ENCODE measurements at regions not wholly inside any gene's neighbourhood (a gene's known extent, or its start where the extent isn't known, plus 50 kb on each side); places are given as distances from the start of the nearest gene placed in this dataset.

GRCh38 chr14:34227834-34228649, 234.0 kb downstream of the SPTSSA start:
- Mint-ChIP-seq H3K27ac (no peak overlapping the region), H3K27me3 (ENCODE audit: low read depth) (peaks cover 7% of the 10 kb centered on the region), H3K4me1 (peaks cover 12% of the 10 kb centered on the region), H3K36me3 (no peaks in the 10 kb centered on the region), H3K9me3 (0 out of 2 replicates have a peak, but pooled peaks cover 3% of the 10 kb centered on the region), H3K4me3 (peak overlapping the region; percentile 43)
- CTCF ChIA-PET: interaction anchor here (0.5 to 1.9 kb wide), 13 partner anchors 9 to 435 kb away, joined by 3 to 21 read pairs (median 3); no protein-coding TSS in a partner anchor
- POLR2A ChIA-PET: no interaction called here
- ATAC-seq (peak; percentile 91), DNase-seq (ENCODE audit: low spot score) (peak; percentile 69)
- TF ChIP-seq, protein P1, sequence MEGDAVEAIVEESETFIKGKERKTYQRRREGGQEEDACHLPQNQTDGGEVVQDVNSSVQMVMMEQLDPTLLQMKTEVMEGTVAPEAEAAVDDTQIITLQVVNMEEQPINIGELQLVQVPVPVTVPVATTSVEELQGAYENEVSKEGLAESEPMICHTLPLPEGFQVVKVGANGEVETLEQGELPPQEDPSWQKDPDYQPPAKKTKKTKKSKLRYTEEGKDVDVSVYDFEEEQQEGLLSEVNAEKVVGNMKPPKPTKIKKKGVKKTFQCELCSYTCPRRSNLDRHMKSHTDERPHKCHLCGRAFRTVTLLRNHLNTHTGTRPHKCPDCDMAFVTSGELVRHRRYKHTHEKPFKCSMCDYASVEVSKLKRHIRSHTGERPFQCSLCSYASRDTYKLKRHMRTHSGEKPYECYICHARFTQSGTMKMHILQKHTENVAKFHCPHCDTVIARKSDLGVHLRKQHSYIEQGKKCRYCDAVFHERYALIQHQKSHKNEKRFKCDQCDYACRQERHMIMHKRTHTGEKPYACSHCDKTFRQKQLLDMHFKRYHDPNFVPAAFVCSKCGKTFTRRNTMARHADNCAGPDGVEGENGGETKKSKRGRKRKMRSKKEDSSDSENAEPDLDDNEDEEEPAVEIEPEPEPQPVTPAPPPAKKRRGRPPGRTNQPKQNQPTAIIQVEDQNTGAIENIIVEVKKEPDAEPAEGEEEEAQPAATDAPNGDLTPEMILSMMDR (IDR thresholded peaks at IDR 0.05): peak; percentile 58
- TF ChIP-seq, protein P2, sequence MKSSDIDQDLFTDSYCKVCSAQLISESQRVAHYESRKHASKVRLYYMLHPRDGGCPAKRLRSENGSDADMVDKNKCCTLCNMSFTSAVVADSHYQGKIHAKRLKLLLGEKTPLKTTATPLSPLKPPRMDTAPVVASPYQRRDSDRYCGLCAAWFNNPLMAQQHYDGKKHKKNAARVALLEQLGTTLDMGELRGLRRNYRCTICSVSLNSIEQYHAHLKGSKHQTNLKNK (CRISPR knock-in tag; IDR thresholded peaks at IDR 0.05): no peak
- TF ChIP-seq JUN (CRISPR knock-in tag; IDR thresholded peaks at IDR 0.05) (no peak), GABPB1 (CRISPR knock-in tag; IDR thresholded peaks at IDR 0.05) (peak; percentile 79)

DNA sequence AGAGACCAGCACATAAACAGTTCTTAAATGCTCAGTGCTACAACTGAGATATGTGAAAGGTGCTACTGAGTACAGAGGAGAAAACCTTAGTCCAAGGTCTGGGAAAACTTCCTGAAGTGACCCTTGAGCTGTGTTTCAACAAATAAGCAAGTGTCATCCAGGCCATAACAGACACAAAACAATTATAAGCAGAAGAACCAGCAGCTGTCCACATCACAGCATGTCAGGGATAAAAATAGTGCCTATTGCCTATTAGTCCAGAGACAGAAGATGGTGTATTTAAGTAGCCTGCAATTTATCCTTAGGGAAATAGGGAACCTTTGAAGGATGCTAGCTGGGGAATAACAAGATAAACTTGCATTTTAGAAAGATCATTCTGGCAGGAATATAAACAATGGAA, 237.8 kb downstream of the SPTSSA start:
- peaks cover 7% of the 10 kb centered on the region for H3K27me3 Mint-ChIP-seq (ENCODE audit: low read depth)
- TF ChIP-seq, protein P3, sequence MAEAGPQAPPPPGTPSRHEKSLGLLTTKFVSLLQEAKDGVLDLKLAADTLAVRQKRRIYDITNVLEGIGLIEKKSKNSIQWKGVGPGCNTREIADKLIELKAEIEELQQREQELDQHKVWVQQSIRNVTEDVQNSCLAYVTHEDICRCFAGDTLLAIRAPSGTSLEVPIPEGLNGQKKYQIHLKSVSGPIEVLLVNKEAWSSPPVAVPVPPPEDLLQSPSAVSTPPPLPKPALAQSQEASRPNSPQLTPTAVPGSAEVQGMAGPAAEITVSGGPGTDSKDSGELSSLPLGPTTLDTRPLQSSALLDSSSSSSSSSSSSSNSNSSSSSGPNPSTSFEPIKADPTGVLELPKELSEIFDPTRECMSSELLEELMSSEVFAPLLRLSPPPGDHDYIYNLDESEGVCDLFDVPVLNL (CRISPR knock-in tag; IDR thresholded peaks at IDR 0.05; ENCODE audit: borderline replicate concordance, low read depth): no peak
- no peak for TF ChIP-seq SMAD3 (CRISPR knock-in tag; IDR thresholded peaks at IDR 0.05; ENCODE audit: borderline replicate concordance)
- TF ChIP-seq, protein P2 (CRISPR knock-in tag; IDR thresholded peaks at IDR 0.05): no peak
- TF ChIP-seq ZNF423 (CRISPR knock-in tag; IDR thresholded peaks at IDR 0.05): no peak
- TF ChIP-seq ELF4 (CRISPR knock-in tag; IDR thresholded peaks at IDR 0.05; ENCODE audit: low read depth): no peak
- no peak for TF ChIP-seq ESRRA (CRISPR knock-in tag; IDR thresholded peaks at IDR 0.05; ENCODE audit: borderline replicate concordance)
- no peak for TF ChIP-seq TCF7 (CRISPR knock-in tag; IDR thresholded peaks at IDR 0.05; ENCODE audit: low read depth)
- no peak for TF ChIP-seq TEAD4 (CRISPR knock-in tag; IDR thresholded peaks at IDR 0.05)
- TF ChIP-seq CREB1 (CRISPR knock-in tag; IDR thresholded peaks at IDR 0.05): no peak
- TF ChIP-seq, protein P4, sequence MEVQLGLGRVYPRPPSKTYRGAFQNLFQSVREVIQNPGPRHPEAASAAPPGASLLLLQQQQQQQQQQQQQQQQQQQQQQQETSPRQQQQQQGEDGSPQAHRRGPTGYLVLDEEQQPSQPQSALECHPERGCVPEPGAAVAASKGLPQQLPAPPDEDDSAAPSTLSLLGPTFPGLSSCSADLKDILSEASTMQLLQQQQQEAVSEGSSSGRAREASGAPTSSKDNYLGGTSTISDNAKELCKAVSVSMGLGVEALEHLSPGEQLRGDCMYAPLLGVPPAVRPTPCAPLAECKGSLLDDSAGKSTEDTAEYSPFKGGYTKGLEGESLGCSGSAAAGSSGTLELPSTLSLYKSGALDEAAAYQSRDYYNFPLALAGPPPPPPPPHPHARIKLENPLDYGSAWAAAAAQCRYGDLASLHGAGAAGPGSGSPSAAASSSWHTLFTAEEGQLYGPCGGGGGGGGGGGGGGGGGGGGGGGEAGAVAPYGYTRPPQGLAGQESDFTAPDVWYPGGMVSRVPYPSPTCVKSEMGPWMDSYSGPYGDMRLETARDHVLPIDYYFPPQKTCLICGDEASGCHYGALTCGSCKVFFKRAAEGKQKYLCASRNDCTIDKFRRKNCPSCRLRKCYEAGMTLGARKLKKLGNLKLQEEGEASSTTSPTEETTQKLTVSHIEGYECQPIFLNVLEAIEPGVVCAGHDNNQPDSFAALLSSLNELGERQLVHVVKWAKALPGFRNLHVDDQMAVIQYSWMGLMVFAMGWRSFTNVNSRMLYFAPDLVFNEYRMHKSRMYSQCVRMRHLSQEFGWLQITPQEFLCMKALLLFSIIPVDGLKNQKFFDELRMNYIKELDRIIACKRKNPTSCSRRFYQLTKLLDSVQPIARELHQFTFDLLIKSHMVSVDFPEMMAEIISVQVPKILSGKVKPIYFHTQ (CRISPR knock-in tag; IDR thresholded peaks at IDR 0.05): no peak
- TF ChIP-seq RELA (CRISPR knock-in tag; IDR thresholded peaks at IDR 0.05; ENCODE audit: borderline replicate concordance): no peak
- TF ChIP-seq, protein P5, sequence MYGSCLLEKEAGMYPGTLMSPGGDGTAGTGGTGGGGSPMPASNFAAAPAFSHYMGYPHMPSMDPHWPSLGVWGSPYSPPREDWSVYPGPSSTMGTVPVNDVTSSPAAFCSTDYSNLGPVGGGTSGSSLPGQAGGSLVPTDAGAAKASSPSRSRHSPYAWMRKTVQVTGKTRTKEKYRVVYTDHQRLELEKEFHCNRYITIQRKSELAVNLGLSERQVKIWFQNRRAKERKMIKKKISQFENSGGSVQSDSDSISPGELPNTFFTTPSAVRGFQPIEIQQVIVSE (CRISPR knock-in tag; IDR thresholded peaks at IDR 0.05; ENCODE audit: borderline replicate concordance): no peak
- POLR2A ChIA-PET: no interaction called here
- CTCF ChIA-PET: no interaction called here
- no peaks in the 10 kb centered on the region for H3K36me3 Mint-ChIP-seq
- H3K27ac Mint-ChIP-seq: no peak overlapping the region
- H3K9me3 Mint-ChIP-seq: no peaks in the 10 kb centered on the region
- peaks cover 23% of the 10 kb centered on the region for H3K4me1 Mint-ChIP-seq
- ATAC-seq: no peak
- H3K4me3 Mint-ChIP-seq: no peak overlapping the region
- no peak for DNase-seq (ENCODE audit: low spot score)
